Gastrocnemius medialis (tissue), 4 donors: ENCODE measurements at regions not wholly inside any gene's neighbourhood (a gene's known extent, or its start where the extent isn't known, plus 50 kb on each side); places are given as distances from the start of the nearest gene placed in this dataset.

Experiments
- ATAC-seq, 2 donors: fragments of 150-250 bp; one replicate each; pipeline ENCODE4 v1.9.1; 2016
- DNase-seq, 2 donors: peaks; one replicate each; pipeline ENCODE4 v3.0.0-alpha.2; 2019
- H3K27ac ChIP-seq, 4 donors: fragments of 200-600 bp; sonication (generic); 1 replicate in 1 of 4; 2 replicates in 3 of 4; pipeline ENCODE4 v1.5.1; 2016 to 2018; ENCODE audit warnings: mild to moderate bottlenecking in 2 of 4, moderate library complexity in 1 of 4
- H3K27me3 ChIP-seq, 3 donors: fragments of 200-600 bp; sonication (generic) in 2 of 3; 1 replicate in 1 of 3; 2 replicates in 2 of 3; pipeline versions ENCODE4 v1.5.1 to v1.6.0; 2016 to 2019; ENCODE audit warnings: mild to moderate bottlenecking in 1 of 3, moderate library complexity in 1 of 3
- H3K36me3 ChIP-seq, 2 donors: fragments of 200-600 bp; sonication (generic) in 1 of 2; one replicate each; pipeline ENCODE4 v1.5.1; 2017 to 2018
- H3K4me1 ChIP-seq, 2 donors: fragments of 200-600 bp; sonication (generic) in 1 of 2; one replicate each; pipeline ENCODE4 v1.5.1; 2016 to 2017; ENCODE audit warnings: mild to moderate bottlenecking in 2 of 2
- H3K4me3 ChIP-seq, 4 donors: fragments of 200-600 bp; sonication (generic) in 3 of 4; 1 replicate in 1 of 4; 2 replicates in 3 of 4; pipeline ENCODE4 v1.5.1; 2016 to 2019; ENCODE audit warnings: mild to moderate bottlenecking in 2 of 4
- H3K9me3 ChIP-seq, 3 donors: fragments of 200-600 bp; sonication (generic) in 2 of 3; 1 replicate in 1 of 3; 2 replicates in 2 of 3; pipeline ENCODE4 v1.5.1; 2016 to 2019
- CTCF ChIP-seq, 5 experiments: fragments of 450-650 bp in 3 of 5; fragments of 200-600 bp in 2 of 5; sonication (generic) in 2 of 5; IDR thresholded peaks in 4 of 5; conservative IDR thresholded peaks in 1 of 5; 1 replicate in 4 of 5; 2 replicates in 1 of 5; pipeline ENCODE4 v1.5.1; 2016 to 2019; ENCODE audit warnings: antibody characterized with exemption in 5 of 5, mild to moderate bottlenecking in 3 of 5, moderate library complexity in 3 of 5
- POLR2A ChIP-seq, 2 donors: fragments of 450-650 bp; IDR thresholded peaks; one replicate each; pipeline ENCODE4 v1.6.1; 2017; ENCODE audit warnings: antibody characterized with exemption in 2 of 2, mild to moderate bottlenecking in 2 of 2, moderate library complexity in 2 of 2
- in situ Hi-C, 4 donors: fragments of 200-750 bp; cut with MboI; loops; one replicate each; pipeline versions ENCODE4 v1.15.0 to v1.8.0; 2017; ENCODE audit warnings: low sequenced_read_pairs in 4 of 4
- intact Hi-C: fragments of 100-400 bp; cut with DNase I; formaldehyde crosslinking; loops from one replicate; pipeline ENCODE4 v1.15.1; 2023; ENCODE audit warnings: low total_unique reads

GRCh38 chr5:130529111-130529510 is 624.8 kb downstream of the CHSY3 start:
- ATAC-seq (no peak), DNase-seq (no peak)
- no peaks in the 10 kb centered on the region for H3K27me3 ChIP-seq
- TF ChIP-seq POLR2A (IDR thresholded peaks at IDR 0.05) (no peak), CTCF (IDR thresholded peaks at IDR 0.05 in 4 of 5, conservative IDR thresholded peaks at IDR 0.05 in 1 of 5) (no peak)
- H3K4me1 ChIP-seq: no peaks in the 10 kb centered on the region
- in situ Hi-C loops: no loop called here
- H3K4me3 ChIP-seq: no peak overlapping the region
- no peaks in the 10 kb centered on the region for H3K36me3 ChIP-seq
- no peaks in the 10 kb centered on the region for H3K9me3 ChIP-seq
- H3K27ac ChIP-seq: no peak overlapping the region
- intact Hi-C loops: no loop called here

- TF ChIP-seq POLR2A (IDR thresholded peaks at IDR 0.05) (no peak), CTCF (IDR thresholded peaks at IDR 0.05 in 4 of 5, conservative IDR thresholded peaks at IDR 0.05 in 1 of 5) (no peak)
- Histone ChIP-seq H3K36me3 (no peaks in the 10 kb centered on the region), H3K27ac (no peak overlapping the region), H3K9me3 (no peaks in the 10 kb centered on the region), H3K4me1 (no peaks in the 10 kb centered on the region), H3K4me3 (no peak overlapping the region), H3K27me3 (no peaks in the 10 kb centered on the region)
- DNase-seq: no peak
- intact Hi-C loops: no loop called here
- in situ Hi-C loops: no loop called here
- ATAC-seq: no peak
Measured at GRCh38 chr5:130528474-130528873, 624.2 kb downstream of the CHSY3 start.

- intact Hi-C loops: no loop called here
- Histone ChIP-seq H3K4me1 (no peaks in the 10 kb centered on the region), H3K4me3 (no peak overlapping the region), H3K36me3 (no peaks in the 10 kb centered on the region), H3K9me3 (no peaks in the 10 kb centered on the region), H3K27me3 (no peaks in the 10 kb centered on the region), H3K27ac (no peak overlapping the region)
- in situ Hi-C loops: no loop called here
- DNase-seq (no peak), ATAC-seq (no peak)
- TF ChIP-seq CTCF (IDR thresholded peaks at IDR 0.05 in 4 of 5, conservative IDR thresholded peaks at IDR 0.05 in 1 of 5) (no peak), POLR2A (IDR thresholded peaks at IDR 0.05) (no peak)
Measured at GRCh38 chr5:130526708-130527107, 622.4 kb downstream of the CHSY3 start.

GRCh38 chr5:130520211-130520610 is 615.9 kb downstream of the CHSY3 start:
- TF ChIP-seq CTCF (IDR thresholded peaks at IDR 0.05 in 4 of 5, conservative IDR thresholded peaks at IDR 0.05 in 1 of 5) (no peak), POLR2A (IDR thresholded peaks at IDR 0.05) (no peak)
- Histone ChIP-seq H3K27ac (no peak overlapping the region), H3K9me3 (no peaks in the 10 kb centered on the region), H3K36me3 (no peaks in the 10 kb centered on the region), H3K4me3 (no peak overlapping the region), H3K27me3 (no peaks in the 10 kb centered on the region), H3K4me1 (no peaks in the 10 kb centered on the region)
- DNase-seq: no peak
- intact Hi-C loops: no loop called here
- ATAC-seq: no peak
- in situ Hi-C loops: no loop called here

- no peak for ATAC-seq
- in situ Hi-C loops (no loop called here), intact Hi-C loops (no loop called here)
Measured at GRCh38 chr5:130514984-130515690, 610.9 kb downstream of the CHSY3 start.

More at GRCh38 chr5:130514984-130515690, 610.9 kb downstream of the CHSY3 start:
- TF ChIP-seq CTCF (IDR thresholded peaks at IDR 0.05 in 4 of 5, conservative IDR thresholded peaks at IDR 0.05 in 1 of 5): no peak
- Histone ChIP-seq H3K27me3 (no peaks in the 10 kb centered on the region), H3K4me3 (no peak overlapping the region), H3K4me1 (no peaks in the 10 kb centered on the region), H3K27ac (no peak overlapping the region), H3K36me3 (no peaks in the 10 kb centered on the region), H3K9me3 (no peaks in the 10 kb centered on the region)
- no peak for DNase-seq
